Skeletal muscle tissue (tissue), 3 donors: ENCODE measurements at regions not wholly inside any gene's neighbourhood (a gene's known extent, or its start where the extent isn't known, plus 50 kb on each side); places are given as distances from the start of the nearest gene placed in this dataset.

ENCODE experiments used
- H3K27ac ChIP-seq: one replicate; pipeline ENCODE4 v1.7.0; 2013; ENCODE audit warnings: mild to moderate bottlenecking, low read depth, low read length, inconsistent platforms
- H3K27me3 ChIP-seq, 3 donors: one replicate each; pipeline ENCODE4 v1.7.0; 2013; ENCODE audit warnings: low read length in 3 of 3; ENCODE audit not compliant: control insufficient read depth in 3 of 3, insufficient read depth in 3 of 3
- H3K36me3 ChIP-seq, 3 donors: one replicate each; pipeline ENCODE4 v1.7.0; 2013; ENCODE audit warnings: low read length in 3 of 3; ENCODE audit not compliant: control insufficient read depth in 3 of 3, insufficient read depth in 3 of 3
- H3K4me1 ChIP-seq, 3 donors: one replicate each; pipeline ENCODE4 v1.7.0; 2013; ENCODE audit warnings: low read length in 3 of 3, mild to moderate bottlenecking in 3 of 3; ENCODE audit not compliant: control insufficient read depth in 3 of 3, insufficient read depth in 3 of 3
- H3K4me3 ChIP-seq, 3 donors: one replicate each; pipeline ENCODE4 v1.7.0; 2013; ENCODE audit warnings: low read length in 3 of 3
- H3K9ac ChIP-seq, 3 donors: one replicate each; pipeline ENCODE4 v1.7.0; 2013; ENCODE audit warnings: low read length in 3 of 3, mild to moderate bottlenecking in 3 of 3, moderate library complexity in 2 of 3, low read depth in 1 of 3
- H3K9me3 ChIP-seq, 3 donors: one replicate each; pipeline ENCODE4 v1.7.0; 2013; ENCODE audit warnings: low read length in 3 of 3; ENCODE audit not compliant: control insufficient read depth in 3 of 3
- donor health status: Osteomylitis.

GRCh38 chr3:72489901-72490300, 358.3 kb downstream of the SHQ1 start:
- peaks cover 12 to 22% (median 18%) of the 10 kb centered on the region in 3 donors for H3K4me1 ChIP-seq

GRCh38 chr3:72488738-72489035, 359.6 kb downstream of the SHQ1 start:
- Histone ChIP-seq H3K36me3 (no peaks in the 10 kb centered on the region), H3K9ac (no peak overlapping the region), H3K27me3 (no peaks in the 10 kb centered on the region), H3K4me1 (peaks cover 12 to 22% (median 18%) of the 10 kb centered on the region in 3 donors), H3K27ac (no peak overlapping the region), H3K9me3 (no peaks in the 10 kb centered on the region), H3K4me3 (no peak overlapping the region)

More at GRCh38 chr3:72489901-72490300, 358.3 kb downstream of the SHQ1 start:
- H3K9ac ChIP-seq: no peak overlapping the region
- no peaks in the 10 kb centered on the region for H3K36me3 ChIP-seq
- peaks cover 0 to 3% (median 0%) of the 10 kb centered on the region in 3 donors for H3K9me3 ChIP-seq
- H3K4me3 ChIP-seq: no peak overlapping the region
- no peaks in the 10 kb centered on the region for H3K27me3 ChIP-seq
- no peak overlapping the region for H3K27ac ChIP-seq

DNA sequence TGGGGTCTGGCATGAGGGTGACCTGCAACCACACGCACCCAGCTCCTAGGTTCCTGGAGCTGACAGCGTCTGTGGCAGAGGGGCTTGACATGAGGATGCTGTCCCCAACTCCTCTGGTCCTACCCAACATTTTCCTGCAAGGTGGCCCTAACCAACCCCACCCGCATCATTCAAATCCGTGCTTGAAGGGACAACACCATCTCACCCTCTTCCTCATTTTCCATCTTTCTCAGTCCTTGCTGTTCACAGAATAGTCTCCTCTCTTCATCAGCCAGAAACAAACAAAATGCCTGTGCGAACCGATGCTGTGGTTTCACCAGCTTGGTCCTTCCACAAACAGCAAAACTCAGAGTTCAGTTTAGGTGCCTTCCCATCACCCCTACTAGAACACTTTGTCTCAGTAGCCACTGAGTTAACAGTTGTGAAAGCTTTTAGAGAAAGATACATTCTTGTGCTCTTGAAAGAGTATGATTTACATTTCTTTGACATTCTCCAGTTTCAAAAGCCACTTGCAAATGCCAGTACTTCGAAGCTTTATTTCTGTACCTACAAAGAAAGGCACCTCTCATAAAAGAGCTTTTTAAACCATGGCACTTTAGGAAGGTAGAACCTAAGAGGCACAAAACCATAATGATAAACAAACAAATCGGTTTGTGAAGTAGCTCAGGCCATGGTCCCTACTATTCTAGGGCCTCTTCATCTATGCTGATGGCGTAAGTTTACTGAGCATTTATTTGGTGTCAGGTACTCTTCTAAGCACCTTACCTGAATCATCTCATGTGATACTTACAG, 360.1 kb downstream of the SHQ1 start:
- H3K27ac ChIP-seq: peak overlapping the region; percentile 34
- H3K9ac ChIP-seq: no peak overlapping the region
- no peaks in the 10 kb centered on the region for H3K36me3 ChIP-seq

DNA sequence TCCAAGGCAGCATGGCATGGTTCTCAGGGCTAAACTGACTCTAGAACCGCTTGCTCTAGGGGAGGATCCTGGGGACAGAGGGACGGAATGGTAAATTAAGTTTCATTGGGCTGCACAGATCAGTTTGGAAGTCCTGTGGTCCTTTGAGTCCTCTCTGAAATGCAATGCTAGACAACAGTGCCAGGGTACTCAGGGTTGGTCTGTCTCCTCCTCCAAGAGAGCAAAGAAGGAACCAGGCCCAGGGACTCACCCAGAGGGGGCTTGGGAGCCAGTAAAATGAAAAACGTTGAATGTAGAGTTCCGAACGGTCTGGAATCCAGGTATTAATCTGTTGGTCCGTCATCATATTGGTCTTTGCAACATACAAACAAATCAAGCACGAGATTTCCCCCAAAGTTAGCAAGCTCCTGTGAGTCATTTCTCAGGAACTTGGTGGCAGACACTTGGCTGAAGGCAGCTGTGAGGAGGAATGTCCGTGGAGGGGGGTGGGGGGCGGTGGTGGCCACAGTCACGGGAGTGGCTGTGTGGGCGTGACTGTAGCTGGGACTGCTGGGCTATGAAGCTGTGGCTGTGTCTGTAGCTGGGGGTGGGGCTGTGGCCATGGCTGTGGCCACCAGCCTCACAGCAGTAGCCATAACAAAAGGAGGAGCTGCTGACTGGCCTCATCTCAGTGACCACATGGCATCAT, 361.0 kb downstream of the SHQ1 start:
- Histone ChIP-seq H3K9me3 (no peaks in the 10 kb centered on the region), H3K4me1 (peaks cover 20 to 26% (median 24%) of the 10 kb centered on the region in 3 donors), H3K27ac (peak overlapping the region; percentile 71), H3K9ac (peak overlapping the region in 1 of 3 donors; percentile 42), H3K27me3 (no peaks in the 10 kb centered on the region), H3K4me3 (peak overlapping the region in 1 of 3 donors; percentile 24), H3K36me3 (no peaks in the 10 kb centered on the region)

More for the DNA sequence above, 360.1 kb downstream of the SHQ1 start:
- Histone ChIP-seq H3K27me3 (no peaks in the 10 kb centered on the region), H3K4me1 (peaks cover 12 to 22% (median 18%) of the 10 kb centered on the region in 3 donors), H3K4me3 (no peak overlapping the region), H3K9me3 (no peaks in the 10 kb centered on the region)

- no peaks in the 10 kb centered on the region for H3K36me3 ChIP-seq
- no peaks in the 10 kb centered on the region for H3K9me3 ChIP-seq
- no peak overlapping the region for H3K27ac ChIP-seq
- no peaks in the 10 kb centered on the region for H3K27me3 ChIP-seq
- no peak overlapping the region for H3K4me3 ChIP-seq
- peaks cover 20 to 27% (median 27%) of the 10 kb centered on the region in 3 donors for H3K4me1 ChIP-seq
- no peak overlapping the region for H3K9ac ChIP-seq
Measured at GRCh38 chr3:72485641-72486040, 362.6 kb downstream of the SHQ1 start.

GRCh38 chr3:72483554-72484104, 364.6 kb downstream of the SHQ1 start:
- Histone ChIP-seq H3K4me3 (no peak overlapping the region), H3K36me3 (no peaks in the 10 kb centered on the region), H3K27me3 (no peaks in the 10 kb centered on the region), H3K4me1 (peaks cover 20 to 27% (median 27%) of the 10 kb centered on the region in 3 donors), H3K9ac (no peak overlapping the region), H3K27ac (peak overlapping the region; percentile 90), H3K9me3 (no peaks in the 10 kb centered on the region)

DNA sequence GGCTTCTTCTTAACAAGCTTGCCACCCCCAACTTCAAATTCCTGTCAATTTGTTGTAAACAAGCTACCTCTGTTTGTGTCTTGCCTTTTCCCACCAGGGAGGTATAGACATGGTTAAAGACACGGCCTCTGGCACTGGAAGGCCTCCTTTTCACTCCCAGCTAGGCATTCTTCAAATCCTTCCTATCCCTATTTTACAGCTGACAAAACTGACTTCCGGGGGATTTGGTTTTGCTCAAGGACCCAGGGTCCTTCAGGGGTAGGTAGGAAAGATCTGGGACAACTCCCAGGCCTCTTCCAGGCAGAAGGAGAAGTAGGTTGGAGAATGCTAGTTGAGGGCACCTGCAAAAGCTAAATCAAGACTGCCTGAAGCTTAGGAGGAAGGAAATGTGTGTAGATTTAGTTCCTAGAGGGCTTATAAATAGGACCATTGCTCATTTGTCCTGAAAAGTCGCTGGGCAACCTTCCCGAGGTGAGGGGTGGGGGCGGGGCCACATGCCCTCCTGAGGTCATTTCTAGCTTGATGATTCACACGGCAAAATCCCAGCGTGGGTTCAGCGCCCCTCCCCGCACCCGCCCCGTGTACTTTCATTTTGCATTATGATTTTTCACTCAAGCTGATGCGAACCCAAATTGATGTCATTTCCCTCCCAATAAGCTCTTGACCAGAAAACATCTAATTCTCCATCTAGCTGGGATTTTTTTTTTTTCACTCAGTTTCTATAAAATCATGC, 365.5 kb downstream of the SHQ1 start:
- Histone ChIP-seq H3K36me3 (no peaks in the 10 kb centered on the region), H3K9me3 (no peaks in the 10 kb centered on the region), H3K4me3 (peak overlapping the region; percentile 57 to 65 (median 60)), H3K27ac (peak overlapping the region; percentile 90), H3K9ac (peak overlapping the region; percentile 63 to 77 (median 66)), H3K4me1 (peaks cover 19 to 23% (median 23%) of the 10 kb centered on the region in 3 donors), H3K27me3 (no peaks in the 10 kb centered on the region)

DNA sequence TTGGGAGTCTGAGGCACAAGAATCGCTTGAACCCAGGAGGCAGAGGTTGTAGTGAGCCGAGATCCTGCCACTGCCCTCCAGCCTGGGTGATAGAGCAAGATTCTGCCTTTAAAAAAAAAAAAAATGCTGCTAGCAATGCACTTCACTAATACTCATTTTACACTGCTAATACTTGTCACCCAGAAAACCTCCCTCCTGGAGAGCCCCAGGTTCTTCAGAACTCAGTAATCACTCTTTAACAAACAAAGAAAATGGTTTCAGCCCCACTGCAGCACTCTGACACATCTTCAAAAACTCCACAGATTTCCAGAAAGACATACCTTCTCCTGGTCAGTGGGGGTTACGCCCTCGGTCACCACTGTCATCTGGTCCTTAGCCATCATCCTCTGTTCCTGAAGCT, 366.7 kb downstream of the SHQ1 start:
- Histone ChIP-seq H3K9me3 (no peaks in the 10 kb centered on the region), H3K36me3 (no peaks in the 10 kb centered on the region), H3K27me3 (no peaks in the 10 kb centered on the region), H3K9ac (no peak overlapping the region), H3K4me1 (peaks cover 10 to 13% (median 12%) of the 10 kb centered on the region in 3 donors), H3K4me3 (no peak overlapping the region), H3K27ac (no peak overlapping the region)

DNA sequence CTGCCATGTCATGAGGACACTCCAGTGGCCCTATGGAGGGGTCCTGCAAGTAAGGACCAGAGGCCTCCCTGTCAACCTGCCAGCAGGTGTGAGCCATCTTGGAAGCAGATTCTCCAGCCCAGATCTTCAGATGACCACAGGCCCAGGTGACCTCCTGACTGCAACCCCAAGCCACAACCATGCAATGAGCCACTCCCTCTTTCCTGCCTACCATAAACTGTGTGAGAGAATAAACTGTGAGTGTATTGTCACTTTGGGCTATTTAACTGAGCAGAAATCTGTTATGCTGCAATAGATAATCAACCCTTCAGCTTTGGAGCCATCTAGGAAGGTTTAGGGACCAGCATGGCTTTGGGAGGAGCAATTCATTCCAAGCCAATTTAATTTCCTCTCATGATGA, 367.9 kb downstream of the SHQ1 start:
- Histone ChIP-seq H3K9me3 (no peaks in the 10 kb centered on the region), H3K4me3 (no peak overlapping the region), H3K9ac (no peak overlapping the region), H3K36me3 (no peaks in the 10 kb centered on the region), H3K4me1 (peaks cover 8 to 12% (median 9%) of the 10 kb centered on the region in 3 donors), H3K27ac (no peak overlapping the region), H3K27me3 (no peaks in the 10 kb centered on the region)
